GM19240 (cell line): ENCODE measurements at regions not wholly inside any gene's neighbourhood (a gene's known extent, or its start where the extent isn't known, plus 50 kb on each side); places are given as distances from the start of the nearest gene placed in this dataset.

Experiments
- DNase-seq: peaks from one replicate; pipeline ENCODE4 v3.0.0; 2011; ENCODE audit warnings: low spot score; ENCODE audit not compliant: insufficient read length

GRCh38 chr2:122105171-122105876 lies 349.9 kb downstream of the TSN start:
- DNase-seq, result no peak

GRCh38 chr2:122105877-122106206 lies 350.4 kb downstream of the TSN start:
- DNase-seq, result no peak

GRCh38 chr2:122108186-122108585 lies 352.7 kb downstream of the TSN start:
- DNase-seq, result no peak

GRCh38 chr2:122112216-122113005 lies 357.0 kb downstream of the TSN start:
- DNase-seq, result no peak

- DNase-seq, result no peak
Measured at GRCh38 chr2:122114421-122114820, 359.0 kb downstream of the TSN start.

- no peak for DNase-seq
Measured at GRCh38 chr2:122117371-122117770, 361.9 kb downstream of the TSN start.

GRCh38 chr2:122129399-122129798 lies 373.9 kb downstream of the TSN start:
- DNase-seq, result no peak

GRCh38 chr2:122132147-122132691 lies 376.8 kb downstream of the TSN start:
- DNase-seq, result no peak

- no peak for DNase-seq
Measured at GRCh38 chr2:122135021-122135937, 379.8 kb downstream of the TSN start.

GRCh38 chr2:122136056-122136455 lies 380.6 kb downstream of the TSN start:
- peak; percentile 13 for DNase-seq

- DNase-seq, result no peak
Measured at GRCh38 chr2:122138561-122138960, 383.1 kb downstream of the TSN start.

- DNase-seq, result no peak
Measured at GRCh38 chr2:122139739-122140420, 384.4 kb downstream of the TSN start.

- DNase-seq, result no peak
Measured at GRCh38 chr2:122144884-122145283, 389.4 kb downstream of the TSN start.

- DNase-seq, result no peak
Measured at GRCh38 chr2:122145856-122146255, 390.4 kb downstream of the TSN start.

GRCh38 chr2:122148128-122148767 lies 392.8 kb downstream of the TSN start:
- no peak for DNase-seq

- no peak for DNase-seq
Measured at GRCh38 chr2:122150524-122151280, 395.3 kb downstream of the TSN start.

GRCh38 chr2:122152571-122152970 lies 397.1 kb downstream of the TSN start:
- DNase-seq, result no peak

- DNase-seq, result no peak
Measured at GRCh38 chr2:122156176-122156890, 400.9 kb downstream of the TSN start.

- DNase-seq, result no peak
Measured at GRCh38 chr2:122157158-122157557, 401.7 kb downstream of the TSN start.
